ENCODE measurements at regions not wholly inside any gene's neighbourhood (a gene's known extent, or its start where the extent isn't known, plus 50 kb on each side); places are given as distances from the start of the nearest gene placed in this dataset.

DNA sequence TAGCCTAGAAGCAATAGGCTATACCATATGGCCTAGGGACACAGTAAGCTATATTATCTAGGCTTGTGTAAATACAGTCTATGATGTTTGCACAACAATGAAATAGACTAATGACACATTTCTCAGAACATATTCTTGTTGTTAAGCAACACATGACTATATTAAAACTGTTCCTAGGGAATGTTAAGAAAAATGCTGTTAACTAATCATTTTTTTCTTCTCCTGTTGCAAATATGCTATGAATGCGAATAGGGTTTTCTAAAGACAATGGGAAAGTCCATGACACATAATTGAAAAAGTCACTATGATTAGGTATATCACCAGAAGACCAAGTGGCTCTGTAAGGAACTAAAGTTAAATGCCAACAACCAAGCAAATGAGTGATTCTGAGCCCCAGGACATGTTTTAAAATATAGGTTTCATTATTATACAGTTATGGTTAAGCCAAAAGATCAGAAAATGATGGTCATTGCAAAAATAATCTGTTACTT is 454.0 kb upstream of the SORCS1 start:
- peak; percentile 46 for DNase-seq (ENCODE audit: low read depth)

- DNase-seq (ENCODE audit: low read depth) = peak; percentile 75
Observed at GRCh38 chr10:107616463-107617410, 452.2 kb upstream of the SORCS1 start.

GRCh38 chr10:107616031-107616430 is 451.5 kb upstream of the SORCS1 start:
- DNase-seq (ENCODE audit: low read depth) = peak; percentile 3

- peak; percentile 84 for DNase-seq (ENCODE audit: low read depth)
Observed at GRCh38 chr10:107614939-107615685, 450.6 kb upstream of the SORCS1 start.

GRCh38 chr10:107611115-107611514 is 446.6 kb upstream of the SORCS1 start:
- peak; percentile 34 for DNase-seq (ENCODE audit: low read depth)

- DNase-seq (ENCODE audit: low read depth) = no peak
Observed at GRCh38 chr10:107589081-107589480, 424.6 kb upstream of the SORCS1 start.

GRCh38 chr10:107585630-107586029 is 421.1 kb upstream of the SORCS1 start:
- DNase-seq (ENCODE audit: low read depth) = no peak

GRCh38 chr10:107583974-107584373 is 419.5 kb upstream of the SORCS1 start:
- DNase-seq (ENCODE audit: low read depth) = peak; percentile 21

DNA sequence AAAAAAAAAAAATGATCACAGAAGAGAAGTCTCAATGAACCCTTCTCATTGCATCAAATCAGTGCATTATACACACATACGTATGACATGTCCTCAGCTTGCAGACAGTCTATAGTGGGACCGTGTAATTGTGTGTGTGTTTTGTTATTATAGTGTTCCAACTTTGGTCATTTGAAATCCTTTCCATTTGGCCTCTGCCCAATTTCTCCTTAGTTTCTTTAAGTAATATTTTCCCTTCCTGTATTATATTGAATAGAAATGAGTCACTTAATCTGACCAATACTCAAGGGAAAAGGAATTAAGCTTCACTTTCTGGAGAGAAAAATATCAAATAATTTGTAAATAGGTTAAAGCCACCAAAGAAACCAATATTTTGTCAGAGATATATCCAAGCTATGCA is 415.5 kb upstream of the SORCS1 start:
- no peak for DNase-seq (ENCODE audit: low read depth)

DNA sequence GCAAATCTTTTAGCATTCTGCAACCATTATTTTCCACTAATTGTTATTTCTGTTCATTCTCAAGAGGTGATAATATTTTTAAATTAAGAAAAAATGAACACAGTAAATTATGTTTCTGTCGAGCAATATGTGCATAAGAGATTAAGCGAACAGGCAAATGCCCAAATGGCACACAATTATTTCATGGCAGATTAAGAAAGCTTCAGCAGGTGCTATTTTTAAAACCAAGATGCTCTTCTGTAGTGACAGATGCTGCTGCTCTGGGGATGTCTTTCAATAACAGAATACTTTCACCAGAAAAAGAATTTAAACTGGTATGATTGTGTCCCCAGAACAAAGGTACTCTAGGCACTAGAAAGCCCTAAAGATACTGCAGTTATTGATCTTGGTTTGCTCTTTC is 412.7 kb upstream of the SORCS1 start:
- no peak for DNase-seq (ENCODE audit: low read depth)

GRCh38 chr10:107576746-107577145 is 412.2 kb upstream of the SORCS1 start:
- DNase-seq (ENCODE audit: low read depth) = peak; percentile 22

- no peak for DNase-seq (ENCODE audit: low read depth)
Observed at GRCh38 chr10:107565014-107565413, 400.5 kb upstream of the SORCS1 start.

DNA sequence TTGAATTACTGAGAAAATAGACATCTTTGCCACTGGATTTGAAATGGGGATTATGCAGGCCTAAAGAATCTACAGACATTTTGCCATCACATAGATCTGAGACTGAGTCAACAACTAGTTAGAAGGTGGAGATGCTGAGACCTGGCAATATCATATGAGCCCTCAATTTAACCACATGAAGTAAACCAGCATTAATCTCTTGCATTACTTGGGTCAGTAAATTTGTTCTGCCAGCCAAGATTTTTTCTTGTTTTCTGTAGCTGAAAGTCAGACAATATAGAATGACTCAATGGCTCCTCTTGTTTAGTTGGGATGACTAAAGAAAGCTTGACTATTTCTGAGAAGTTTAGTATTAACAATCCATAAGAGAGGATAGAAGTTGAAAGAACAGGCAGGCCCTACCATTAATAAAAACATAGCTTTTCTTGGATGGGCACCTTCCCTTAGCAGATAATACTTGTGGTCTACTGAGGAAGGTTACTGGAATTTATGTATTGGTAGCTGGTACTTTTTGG is 396.7 kb upstream of the SORCS1 start:
- DNase-seq (ENCODE audit: low read depth) = peak; percentile 39

DNA sequence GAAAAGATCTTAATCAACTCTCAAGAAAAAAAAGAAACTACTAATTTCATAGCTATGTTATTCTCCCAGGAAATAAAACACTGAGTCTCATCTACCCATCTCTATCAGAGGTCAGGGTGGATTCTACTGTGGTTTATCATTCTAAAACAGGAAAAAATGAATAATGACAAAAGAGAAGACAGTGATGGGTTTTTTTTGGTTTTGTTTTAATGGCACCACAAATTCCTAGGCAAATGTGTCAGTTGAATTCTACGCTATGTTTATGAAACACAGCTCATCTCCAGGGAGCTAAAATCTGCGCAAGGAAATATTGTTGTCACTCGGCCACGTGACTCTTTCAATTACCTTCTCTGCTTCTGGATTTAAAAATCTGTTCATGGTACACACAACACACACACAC is 393.4 kb upstream of the SORCS1 start:
- DNase-seq (ENCODE audit: low read depth) = peak; percentile 87

DNA sequence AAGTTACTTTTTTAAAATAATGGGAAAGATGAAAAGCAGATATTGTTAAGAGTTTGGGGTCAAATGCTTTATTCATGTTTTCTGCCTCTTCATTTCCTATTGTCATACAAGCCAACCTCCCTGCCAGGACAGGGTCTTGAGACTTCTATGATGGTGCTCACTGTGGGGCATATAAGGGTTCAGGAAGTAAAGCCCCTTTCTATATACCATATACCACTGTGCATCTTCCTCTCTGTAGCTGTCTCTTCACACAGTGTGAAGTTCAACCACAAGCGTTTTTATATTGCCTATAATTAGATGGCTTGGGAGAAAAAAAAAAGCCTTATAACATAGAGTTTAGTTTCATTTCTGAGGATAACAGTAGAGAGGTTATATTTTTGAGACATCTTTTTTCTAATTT is 389.8 kb upstream of the SORCS1 start:
- DNase-seq (ENCODE audit: low read depth) = peak; percentile 41

DNA sequence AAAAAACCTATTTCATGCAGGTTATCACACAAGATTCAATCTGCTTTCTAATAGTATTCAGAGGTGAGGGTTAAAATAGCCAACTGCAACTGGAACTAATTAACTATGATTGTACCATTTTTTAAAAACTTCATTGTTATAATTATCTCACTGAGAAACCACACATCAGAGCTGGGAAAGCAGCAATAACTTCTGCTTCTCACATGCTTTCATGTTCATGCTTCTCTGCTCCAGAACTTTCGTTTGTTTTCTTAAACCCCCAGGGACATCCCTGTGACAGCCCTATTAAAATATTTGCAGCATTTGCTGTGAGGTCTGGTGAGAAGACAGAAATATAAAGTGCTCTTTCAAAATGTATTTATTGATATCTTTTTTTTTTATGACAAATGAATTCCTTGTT is 389.0 kb upstream of the SORCS1 start:
- peak; percentile 93 for DNase-seq (ENCODE audit: low read depth)

GRCh38 chr10:107552963-107553362 is 388.5 kb upstream of the SORCS1 start:
- DNase-seq (ENCODE audit: low read depth) = no peak

GRCh38 chr10:107548301-107548700 is 383.8 kb upstream of the SORCS1 start:
- DNase-seq (ENCODE audit: low read depth) = peak; percentile 25

GRCh38 chr10:107546986-107547385 is 382.5 kb upstream of the SORCS1 start:
- DNase-seq (ENCODE audit: low read depth) = no peak

DNA sequence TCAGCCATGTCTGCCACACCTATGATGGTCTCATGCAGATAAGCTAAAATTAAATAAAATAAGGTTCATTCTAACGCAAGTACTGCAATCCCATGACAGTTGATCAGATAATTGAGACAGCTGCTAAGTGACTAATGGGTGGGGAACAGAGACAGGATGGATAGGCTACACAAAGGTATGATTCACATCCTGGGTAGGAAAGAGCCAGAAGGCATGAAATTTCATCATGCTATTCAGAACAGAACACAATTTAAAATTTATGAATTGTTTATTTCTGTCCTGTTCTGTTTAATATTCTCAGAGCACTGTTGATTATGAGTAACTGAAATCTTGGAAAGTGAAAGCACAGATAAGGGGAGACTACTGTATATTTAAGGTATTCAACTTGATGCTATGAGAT is 381.8 kb upstream of the SORCS1 start:
- DNase-seq (ENCODE audit: low read depth) = peak; percentile 87

GRCh38 chr10:107545717-107546116 is 381.2 kb upstream of the SORCS1 start:
- DNase-seq (ENCODE audit: low read depth) = no peak

DNA sequence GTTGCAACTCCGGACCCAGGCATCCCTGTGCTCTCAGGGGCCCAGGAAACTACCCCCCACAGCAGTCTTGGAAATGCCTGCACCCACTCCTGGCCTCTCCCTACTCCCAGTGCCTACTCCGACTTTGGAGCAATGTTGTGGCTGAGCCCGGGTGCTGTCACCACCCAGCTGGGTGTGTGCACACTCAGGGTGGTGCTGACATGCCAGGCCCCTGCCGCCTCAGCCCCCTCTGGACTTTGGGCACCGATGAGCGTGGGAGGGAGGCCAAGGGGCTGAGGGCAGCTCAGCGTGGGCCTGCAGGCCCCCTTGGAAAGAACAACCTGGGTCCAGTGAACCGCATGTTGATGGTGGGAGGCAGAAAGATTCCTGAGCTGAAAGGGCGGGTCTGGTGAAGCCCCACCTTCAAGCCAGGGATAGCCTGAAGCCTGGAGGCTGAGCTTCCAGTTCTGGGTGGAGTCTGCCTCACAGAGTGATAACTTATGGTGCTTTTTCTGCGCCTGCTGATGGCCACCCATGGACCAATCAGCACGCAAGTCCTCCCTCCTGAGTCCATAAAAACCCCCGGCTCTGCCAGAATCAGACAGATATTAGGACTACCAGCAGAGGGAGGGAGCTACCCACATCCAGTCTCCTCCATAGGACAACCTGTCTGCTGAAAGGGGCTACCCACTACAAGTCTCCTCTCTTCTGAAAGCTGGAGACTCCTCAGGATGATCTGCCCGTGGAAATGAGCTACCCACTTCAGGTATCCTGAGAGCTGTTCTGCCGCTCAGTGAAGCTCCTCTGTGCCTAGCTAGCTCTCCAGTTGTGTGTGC is 380.4 kb upstream of the SORCS1 start:
- no peak for DNase-seq (ENCODE audit: low read depth)

Measured in EH (cell line).